CD14-positive monocyte (primary cell): ENCODE measurements at regions not wholly inside any gene's neighbourhood (a gene's known extent, or its start where the extent isn't known, plus 50 kb on each side); places are given as distances from the start of the nearest gene placed in this dataset.

ENCODE experiments used
- DNase-seq, 3 donors: peaks; one replicate each; pipeline ENCODE4 v3.0.0-alpha.2; 2011 to 2022
- H2AFZ ChIP-seq: 2 replicates; pipeline ENCODE4 v1.6.0; 2012; ENCODE audit warnings: mild to moderate bottlenecking, low read depth, low read length, inconsistent platforms; ENCODE audit not compliant: insufficient read depth, poor library complexity, severe bottlenecking
- H3K27ac ChIP-seq, 2 donors: 1 replicate in 1 of 2; 2 replicates in 1 of 2; pipeline ENCODE4 v1.5.1; 2012 to 2013; ENCODE audit warnings: low read length in 2 of 2, control low read depth in 1 of 2, inconsistent platforms in 1 of 2, low read depth in 1 of 2, mild to moderate bottlenecking in 1 of 2
- H3K27me3 ChIP-seq, 2 donors: one replicate each; pipeline versions ENCODE4 v1.6.0 to v1.6.1; 2011 to 2013; ENCODE audit warnings: low read length in 2 of 2; ENCODE audit not compliant: control insufficient read depth in 2 of 2, insufficient read depth in 2 of 2
- H3K36me3 ChIP-seq, 2 donors: replicated peaks in 1 of 2; 1 replicate in 1 of 2; 2 replicates in 1 of 2; pipeline versions ENCODE4 v1.5.1 to v1.6.1; 2012 to 2013; ENCODE audit warnings: low read length in 2 of 2, control low read depth in 1 of 2, inconsistent platforms in 1 of 2, mild to moderate bottlenecking in 1 of 2; ENCODE audit not compliant: insufficient read depth in 2 of 2, control insufficient read depth in 1 of 2
- H3K4me1 ChIP-seq, 2 donors: 1 replicate in 1 of 2; 2 replicates in 1 of 2; pipeline versions ENCODE4 v1.5.1 to v1.6.1; 2012 to 2013; ENCODE audit warnings: low read length in 2 of 2, control low read depth in 1 of 2, inconsistent platforms in 1 of 2, mild to moderate bottlenecking in 1 of 2, moderate library complexity in 1 of 2; ENCODE audit not compliant: insufficient read depth in 2 of 2, control insufficient read depth in 1 of 2
- H3K4me2 ChIP-seq: replicated peaks from 2 replicates; pipeline ENCODE3; 2012; ENCODE audit warnings: low read length, moderate library complexity, mild to moderate bottlenecking; ENCODE audit not compliant: poor library complexity, severe bottlenecking; ENCODE audit errors: extremely low read depth
- H3K4me3 ChIP-seq, 3 experiments: fragments of 200-600 bp in 1 of 3; sonication (generic) in 1 of 3; replicated peaks in 1 of 3; 1 replicate in 2 of 3; 2 replicates in 1 of 3; pipeline ENCODE4 v1.5.1; 2011 to 2013; ENCODE audit warnings: low read length in 3 of 3, mild to moderate bottlenecking in 3 of 3, control low read depth in 2 of 3, low read depth in 2 of 3, inconsistent platforms in 1 of 3, moderate library complexity in 1 of 3
- H3K79me2 ChIP-seq: 2 replicates; pipeline ENCODE4 v1.6.0; 2012; ENCODE audit warnings: mild to moderate bottlenecking, control low read depth, inconsistent platforms, low read length, moderate library complexity; ENCODE audit not compliant: insufficient read depth
- H3K9ac ChIP-seq: 2 replicates; pipeline ENCODE4 v1.6.0; 2017; ENCODE audit warnings: low read length, mild to moderate bottlenecking; ENCODE audit not compliant: insufficient read depth, poor library complexity, severe bottlenecking
- H3K9me3 ChIP-seq, 2 donors: replicated peaks in 1 of 2; 1 replicate in 1 of 2; 2 replicates in 1 of 2; pipeline versions ENCODE4 v1.5.1 to v1.6.1; 2012 to 2013; ENCODE audit warnings: low read length in 2 of 2, control low read depth in 1 of 2; ENCODE audit not compliant: control insufficient read depth in 1 of 2, insufficient read depth in 1 of 2
- H4K20me1 ChIP-seq: 2 replicates; pipeline ENCODE4 v1.6.0; 2012; ENCODE audit warnings: mild to moderate bottlenecking, low read length, control low read depth, moderate library complexity; ENCODE audit not compliant: insufficient read depth
- H3K27ac Mint-ChIP-seq, 7 donors: one replicate each; pipeline ENCODE4 v1.8.0; 2020; ENCODE audit warnings: mild to moderate bottlenecking in 7 of 7, mixed read lengths in 7 of 7, moderate library complexity in 6 of 7, inconsistent platforms in 2 of 7
- H3K27me3 Mint-ChIP-seq, 3 donors: one replicate each; pipeline ENCODE4 v1.8.0; 2021 to 2022; ENCODE audit warnings: low read depth in 3 of 3, mild to moderate bottlenecking in 3 of 3, mixed read lengths in 3 of 3, moderate library complexity in 3 of 3, inconsistent platforms in 1 of 3
- H3K36me3 Mint-ChIP-seq, 2 donors: one replicate each; pipeline ENCODE4 v1.8.0; 2020; ENCODE audit warnings: mixed read lengths in 2 of 2, inconsistent platforms in 1 of 2, mild to moderate bottlenecking in 1 of 2
- H3K4me1 Mint-ChIP-seq: one replicate; pipeline ENCODE4 v1.8.0; 2020; ENCODE audit warnings: mild to moderate bottlenecking, mixed read lengths
- H3K4me3 Mint-ChIP-seq, 2 donors: one replicate each; pipeline ENCODE4 v1.8.0; 2020; ENCODE audit warnings: mild to moderate bottlenecking in 2 of 2, mixed read lengths in 2 of 2, moderate library complexity in 1 of 2
- H3K9me3 Mint-ChIP-seq, 7 donors: one replicate each; pipeline ENCODE4 v1.8.0; 2020 to 2022; ENCODE audit warnings: mixed read lengths in 7 of 7, mild to moderate bottlenecking in 6 of 7, moderate library complexity in 6 of 7, inconsistent platforms in 2 of 7
- CTCF ChIP-seq: fragments of 200-600 bp; IDR thresholded peaks from one replicate; pipeline ENCODE4 v1.8.0; 2022; ENCODE audit warnings: antibody characterized with exemption, mild to moderate bottlenecking
- WGBS: methylation state at CpG from one replicate; pipeline ENCODE4 v1.1.5; 2013; ENCODE audit warnings: missing lambda C conversion rate; ENCODE audit not compliant: insufficient coverage; 5-methylcytosine and 5-hydroxymethylcytosine counted together
- intact Hi-C, 2 donors: fragments of 100-400 bp; cut with micrococcal nuclease; formaldehyde crosslinking; loops; one replicate each; pipeline versions ENCODE4 v1.15.0 to v1.15.1; 2023

GRCh38 chr1:222167896-222168295, 380.0 kb downstream of the HHIPL2 start:
- Histone ChIP-seq H3K4me1 (no peaks in the 10 kb centered on the region), H3K27ac (no peak overlapping the region), H3K9me3 (peaks cover 0 to 8% of the 10 kb centered on the region in 2 donors), H3K79me2 (no peaks in the 10 kb centered on the region), H3K9ac (no peak overlapping the region), H3K27me3 (no peaks in the 10 kb centered on the region), H3K36me3 (no peaks in the 10 kb centered on the region), H2AFZ (no peak overlapping the region), H3K4me3 (no peak overlapping the region), H4K20me1 (no peaks in the 10 kb centered on the region), H3K4me2 (no peak overlapping the region)
- Mint-ChIP-seq H3K27me3 (peaks cover 0 to 2% (median 2%) of the 10 kb centered on the region in 3 donors), H3K4me1 (no peaks in the 10 kb centered on the region), H3K9me3 (peaks cover 0 to 3% (median 0%) of the 10 kb centered on the region in 7 donors), H3K27ac (no peak overlapping the region), H3K36me3 (no peaks in the 10 kb centered on the region), H3K4me3 (no peak overlapping the region)
- intact Hi-C loops: no loop called here
- DNase-seq: no peak
- 100% methylated on average over 1 of the region's 1 CpG for WGBS
- TF ChIP-seq CTCF: no peak

DNA sequence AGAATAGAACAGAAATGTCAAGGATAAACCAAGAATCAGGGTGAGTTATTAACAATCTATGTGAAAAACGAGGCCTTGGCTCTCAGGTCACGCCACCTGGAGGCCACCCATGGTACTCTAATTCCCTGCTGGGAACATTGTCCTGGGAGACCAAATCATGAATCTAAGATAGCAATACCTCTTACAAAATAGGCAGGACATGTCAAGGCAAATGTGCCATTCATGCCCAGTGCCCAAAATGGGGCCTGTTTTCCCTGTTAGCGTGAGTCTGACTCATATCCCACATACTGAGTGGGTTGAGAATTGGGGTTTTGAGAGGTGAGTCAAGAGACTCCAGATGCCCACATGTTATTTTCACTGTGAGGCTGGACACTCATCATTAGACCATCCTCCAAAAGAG, 380.8 kb downstream of the HHIPL2 start:
- Mint-ChIP-seq H3K27me3 (peaks cover 0 to 2% (median 2%) of the 10 kb centered on the region in 3 donors), H3K4me3 (no peak overlapping the region), H3K36me3 (no peaks in the 10 kb centered on the region), H3K9me3 (peaks cover 0 to 3% (median 0%) of the 10 kb centered on the region in 7 donors), H3K27ac (no peak overlapping the region), H3K4me1 (no peaks in the 10 kb centered on the region)
- Histone ChIP-seq H3K79me2 (no peaks in the 10 kb centered on the region), H3K9ac (no peak overlapping the region), H3K4me2 (no peak overlapping the region), H4K20me1 (no peaks in the 10 kb centered on the region), H3K27ac (no peak overlapping the region), H3K4me3 (no peak overlapping the region), H2AFZ (no peak overlapping the region), H3K36me3 (no peaks in the 10 kb centered on the region), H3K4me1 (no peaks in the 10 kb centered on the region), H3K9me3 (peaks cover 0 to 8% of the 10 kb centered on the region in 2 donors), H3K27me3 (no peaks in the 10 kb centered on the region)
- intact Hi-C loops: no loop called here
- peak in 1 of 3 donors; percentile 7 for DNase-seq
- WGBS: 80% methylated on average over 1 of the region's 3 CpGs
- peak; percentile 79 for TF ChIP-seq CTCF
